Endothelial cell of umbilical vein (primary cell): ENCODE measurements at regions not wholly inside any gene's neighbourhood (a gene's known extent, or its start where the extent isn't known, plus 50 kb on each side); places are given as distances from the start of the nearest gene placed in this dataset.

Experiments used
- BruUV-seq: library from RNA; stranded (reverse); fragments of 400-500 nt; replicated peaks from 2 replicates; lab custom pipeline; 2021; lab: Mats Ljungman, UMichigan
- CTCF ChIA-PET: fragments of 300-600, 350-600 bp; sonication (Branson Sonifier 250); formaldehyde crosslinking; loops from one replicate; lab custom pipeline; 2021; ENCODE audit warnings: antibody characterized with exemption, inconsistent platforms; lab: Charles Lee
- POLR2A ChIA-PET: fragments of 300-600, 350-600 bp; sonication (Branson Sonifier 250); formaldehyde crosslinking; loops from one replicate; lab custom pipeline; 2021; ENCODE audit warnings: antibody characterized with exemption, inconsistent platforms; lab: Charles Lee
- DNase-seq: peaks from one replicate; pipeline ENCODE4 v3.0.0-alpha.2; 2011; ENCODE audit warnings: low read depth, low spot score
- FAIRE-seq: peaks from 2 replicates; lab custom pipeline; 2011; peaks lifted over from hg19 to GRCh38; lab: Jason Lieb, UNC
- H2AFZ ChIP-seq: 2 replicates; pipeline ENCODE4 v1.6.0; 2012; ENCODE audit warnings: low read depth, low read length, control low read depth, inconsistent platforms
- H3K27ac ChIP-seq: 2 replicates; pipeline ENCODE4 v1.5.1; 2011; ENCODE audit warnings: low read depth, mild to moderate bottlenecking, control low read depth, low read length, moderate library complexity; ENCODE audit not compliant: insufficient read depth
- H3K27me3 ChIP-seq, 2 experiments: 2 replicates each; pipeline versions ENCODE4 v1.6.0 to v1.6.1; 2011; ENCODE audit warnings: low read length in 2 of 2, mixed read lengths in 1 of 2; ENCODE audit not compliant: control insufficient read depth in 2 of 2, insufficient read depth in 2 of 2
- H3K36me3 ChIP-seq, 2 experiments: 2 replicates in 1 of 2; 3 replicates in 1 of 2; pipeline ENCODE4 v1.5.1; 2011; ENCODE audit warnings: low read length in 2 of 2, mild to moderate bottlenecking in 1 of 2, moderate library complexity in 1 of 2; ENCODE audit not compliant: control insufficient read depth in 2 of 2, insufficient read depth in 2 of 2; ENCODE audit errors: extremely low read depth in 1 of 2
- H3K4me1 ChIP-seq: 3 replicates; pipeline ENCODE4 v1.5.1; 2011; ENCODE audit warnings: mild to moderate bottlenecking, low read length; ENCODE audit not compliant: control insufficient read depth, insufficient read depth; ENCODE audit errors: extremely low read depth
- H3K4me2 ChIP-seq: 2 replicates; pipeline ENCODE4 v1.6.1; 2011; ENCODE audit warnings: low read length, control low read depth, mixed read lengths; ENCODE audit not compliant: insufficient read depth
- H3K4me3 ChIP-seq, 3 experiments: fragments of 200-600 bp in 1 of 3; sonication (generic), shearing (Covaris generic) in 1 of 3; replicated peaks in 1 of 3; 2 replicates each; pipeline ENCODE4 v1.5.1; 2011 to 2016; ENCODE audit warnings: control low read depth in 3 of 3, low read length in 3 of 3, mild to moderate bottlenecking in 2 of 3, inconsistent platforms in 1 of 3, low read depth in 1 of 3, moderate library complexity in 1 of 3; ENCODE audit not compliant: insufficient read depth in 1 of 3
- H3K79me2 ChIP-seq: 2 replicates; pipeline ENCODE4 v1.6.0; 2012; ENCODE audit warnings: low read length, inconsistent platforms; ENCODE audit not compliant: control insufficient read depth, insufficient read depth
- H3K9ac ChIP-seq: replicated peaks from 2 replicates; pipeline ENCODE3; 2011; ENCODE audit warnings: low read length, control low read depth; ENCODE audit not compliant: insufficient read depth; ENCODE audit errors: extremely low read depth
- H3K9me1 ChIP-seq: replicated peaks from 3 replicates; pipeline ENCODE4 v1.6.0; 2011; ENCODE audit warnings: mild to moderate bottlenecking, low read length; ENCODE audit not compliant: control insufficient read depth, insufficient read depth; ENCODE audit errors: extremely low read depth
- H3K9me3 ChIP-seq: replicated peaks from 2 replicates; pipeline ENCODE4 v1.5.1; 2012; ENCODE audit warnings: low read length, inconsistent platforms; ENCODE audit not compliant: control insufficient read depth, insufficient read depth
- H4K20me1 ChIP-seq: replicated peaks from 2 replicates; pipeline ENCODE3; 2011; ENCODE audit warnings: mild to moderate bottlenecking, low read length; ENCODE audit not compliant: control insufficient read depth, insufficient read depth; ENCODE audit errors: extremely low read depth
- CTCF ChIP-seq, 2 donors: IDR thresholded peaks; 1 replicate in 1 of 2; 2 replicates in 1 of 2; pipeline ENCODE4 v1.5.1; 2011; ENCODE audit warnings: low read length in 2 of 2, mild to moderate bottlenecking in 2 of 2, moderate library complexity in 2 of 2, control low read depth in 1 of 2, inconsistent platforms in 1 of 2, low read depth in 1 of 2; ENCODE audit not compliant: insufficient read depth in 1 of 2; ENCODE audit errors: extremely low read depth in 1 of 2
- EZH2 ChIP-seq: IDR thresholded peaks from 2 replicates; pipeline ENCODE4 v1.6.1; 2012; ENCODE audit warnings: borderline replicate concordance, low read depth, mild to moderate bottlenecking, moderate library complexity, low read length, inconsistent platforms; ENCODE audit not compliant: severe bottlenecking
- FOS ChIP-seq: IDR thresholded peaks from 2 replicates; pipeline ENCODE4 v1.6.1; 2011; ENCODE audit warnings: mild to moderate bottlenecking, low read length, moderate library complexity, borderline replicate concordance; ENCODE audit not compliant: insufficient read depth
- GATA2 ChIP-seq: IDR thresholded peaks from 2 replicates; pipeline ENCODE4 v1.7.0; 2011; ENCODE audit warnings: low read depth, mild to moderate bottlenecking, moderate library complexity, mixed read lengths, low read length; ENCODE audit not compliant: insufficient read length, insufficient read depth
- JUN ChIP-seq: IDR thresholded peaks from 2 replicates; pipeline ENCODE4 v1.6.1; 2011; ENCODE audit warnings: borderline replicate concordance, low read depth; ENCODE audit not compliant: insufficient read length, insufficient read depth
- MAX ChIP-seq: IDR thresholded peaks from 2 replicates; pipeline ENCODE4 v1.6.1; 2011; ENCODE audit not compliant: insufficient read depth, insufficient read length
- MYC ChIP-seq: IDR thresholded peaks from one replicate; pipeline ENCODE4 v1.6.1; 2011; ENCODE audit warnings: mild to moderate bottlenecking, low read depth, low read length
- POLR2A ChIP-seq: IDR thresholded peaks from 2 replicates; pipeline ENCODE4 v1.6.1; 2012; ENCODE audit warnings: low read depth, mild to moderate bottlenecking, control low read depth, low read length
- POLR2AphosphoS5 ChIP-seq: IDR thresholded peaks from 2 replicates; pipeline ENCODE4 v1.6.1; 2012; ENCODE audit warnings: low read depth, mild to moderate bottlenecking, control low read depth, low read length, moderate library complexity; ENCODE audit not compliant: insufficient read depth
- dilution Hi-C: fragments of 300-500 bp; cut with MboI; formaldehyde crosslinking; loops from one replicate; pipeline ENCODE4 v1.15.0; 2019; ENCODE audit warnings: low sequenced_read_pairs; ENCODE audit not compliant: extremely low pct_ligation_motif_present
- intact Hi-C: fragments of 100-400 bp; cut with micrococcal nuclease; formaldehyde crosslinking; loops from one replicate; pipeline ENCODE4 v1.10.0; 2022

- peaks cover 3 to 4% of the 10 kb centered on the region in 2 experiments for H3K27me3 ChIP-seq
- H3K36me3 ChIP-seq: no peaks in the 10 kb centered on the region
- no peak overlapping the region for H3K27ac ChIP-seq
- no peak overlapping the region for H3K4me3 ChIP-seq
- H3K4me2 ChIP-seq: no peak overlapping the region
- H3K9ac ChIP-seq: no peak overlapping the region
- dilution Hi-C loops (no loop called here), intact Hi-C loops (no loop called here)
- BruUV-seq: no TSS peak
- DNase-seq: no peak
- no peaks in the 10 kb centered on the region for H3K9me3 ChIP-seq
- TF ChIP-seq MAX: no peak
- no peak for TF ChIP-seq CTCF (IDR thresholded peaks at IDR 0.05; ENCODE audit: extremely low read depth in 1 of 2, insufficient read depth in 1 of 2, low read depth in 1 of 2, low read length in 2 of 2)
- no peak for TF ChIP-seq MYC
- peaks cover 2% of the 10 kb centered on the region for H3K9me1 ChIP-seq
- POLR2A ChIA-PET: no interaction called here
- no peaks in the 10 kb centered on the region for H3K4me1 ChIP-seq
- no peaks in the 10 kb centered on the region for H3K79me2 ChIP-seq
- H2AFZ ChIP-seq: no peak overlapping the region
- H4K20me1 ChIP-seq: no peaks in the 10 kb centered on the region
- CTCF ChIA-PET: no interaction called here
- FAIRE-seq: no peak
Observed at GRCh38 chr4:38378478-38378877, 285.5 kb upstream of the KLF3 start.

GRCh38 chr4:38381788-38382187, 282.2 kb upstream of the KLF3 start:
- Histone ChIP-seq H3K4me3 (no peak overlapping the region), H3K27me3 (peaks cover 4 to 5% of the 10 kb centered on the region in 2 experiments), H3K36me3 (no peaks in the 10 kb centered on the region), H4K20me1 (no peaks in the 10 kb centered on the region), H3K9me3 (no peaks in the 10 kb centered on the region), H3K79me2 (no peaks in the 10 kb centered on the region), H3K4me1 (no peaks in the 10 kb centered on the region), H2AFZ (no peak overlapping the region), H3K9me1 (peaks cover 2% of the 10 kb centered on the region), H3K9ac (no peak overlapping the region), H3K27ac (no peak overlapping the region), H3K4me2 (no peak overlapping the region)
- POLR2A ChIA-PET: no interaction called here
- BruUV-seq: no TSS peak
- dilution Hi-C loops (no loop called here), intact Hi-C loops (no loop called here)
- TF ChIP-seq MYC (no peak), MAX (no peak), POLR2AphosphoS5 (no peak), GATA2 (no peak), JUN (no peak), CTCF (IDR thresholded peaks at IDR 0.05; ENCODE audit: extremely low read depth in 1 of 2, insufficient read depth in 1 of 2, low read depth in 1 of 2, low read length in 2 of 2) (no peak), POLR2A (no peak), FOS (no peak), EZH2 (no peak)
- no peak for DNase-seq
- CTCF ChIA-PET: interaction anchor here (1.2 to 1.4 kb wide), 2 partner anchors 14 to 202 kb away, joined by 3 to 4 read pairs; no protein-coding TSS in a partner anchor
- FAIRE-seq: no peak
